ENCODE measurements at regions not wholly inside any gene's neighbourhood (a gene's known extent, or its start where the extent isn't known, plus 50 kb on each side); places are given as distances from the start of the nearest gene placed in this dataset.

DNA sequence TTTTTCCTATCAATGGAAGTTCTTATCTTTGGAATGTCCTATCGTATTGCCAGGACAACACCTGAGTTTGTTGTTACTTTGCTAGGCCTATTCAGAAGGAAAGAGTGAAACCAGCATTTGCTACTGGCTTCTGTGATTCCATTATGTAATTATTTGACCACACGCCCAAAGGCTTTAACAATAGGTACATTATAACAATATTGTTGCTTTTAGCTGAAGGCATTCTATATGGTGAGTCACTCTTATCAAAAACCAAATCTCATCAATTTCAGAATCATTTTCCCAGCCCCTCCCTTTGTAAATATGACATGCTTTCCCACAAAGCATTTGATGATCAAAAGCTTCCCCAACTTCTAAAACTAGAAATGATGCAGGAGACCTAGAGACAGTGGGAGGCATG lies 294.4 kb upstream of the NEBL start:
- ChIA-PET POLR2A (no interaction called here), CTCF (no interaction called here)

DNA sequence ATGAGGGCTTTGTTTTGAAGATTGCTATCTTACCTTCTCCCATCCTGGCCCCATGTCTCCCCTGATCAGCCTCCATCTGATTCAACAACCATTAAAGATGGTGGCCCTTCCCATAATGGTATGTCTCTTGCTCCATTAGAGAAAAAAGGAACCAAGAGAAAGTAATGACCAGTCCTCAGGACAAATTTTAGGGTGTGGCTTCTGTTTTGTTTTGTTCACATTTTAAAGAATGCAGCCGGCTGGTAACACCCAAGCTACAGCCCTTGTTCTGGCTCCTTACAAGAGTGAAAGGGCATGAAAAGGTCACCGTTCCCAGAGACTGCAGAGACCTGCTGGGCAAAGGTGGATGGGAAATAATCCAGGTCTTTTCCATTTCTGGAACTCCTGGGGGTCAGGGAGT lies 287.9 kb upstream of the NEBL start:
- ChIA-PET POLR2A (no interaction called here), CTCF (no interaction called here)

DNA sequence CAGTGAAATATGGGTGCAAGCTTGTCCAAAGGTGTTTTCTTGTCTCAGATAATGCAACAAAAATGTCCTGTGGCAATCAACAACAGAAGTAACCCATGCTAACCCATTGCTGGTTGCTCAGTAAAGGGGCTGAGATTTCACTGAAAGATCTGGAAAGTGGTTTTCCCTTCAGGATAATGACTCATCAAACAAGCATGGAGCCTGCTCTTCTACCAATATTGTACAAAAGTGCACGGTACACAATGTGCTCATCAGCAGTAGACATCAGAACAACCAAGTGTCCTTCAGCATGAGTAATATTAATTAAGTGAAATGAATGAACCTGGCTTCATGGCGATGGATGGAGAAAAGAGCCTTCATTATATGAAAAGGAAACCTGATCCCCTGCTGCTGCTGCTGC lies 287.1 kb upstream of the NEBL start:
- POLR2A ChIA-PET = no interaction called here
- CTCF ChIA-PET = no interaction called here

DNA sequence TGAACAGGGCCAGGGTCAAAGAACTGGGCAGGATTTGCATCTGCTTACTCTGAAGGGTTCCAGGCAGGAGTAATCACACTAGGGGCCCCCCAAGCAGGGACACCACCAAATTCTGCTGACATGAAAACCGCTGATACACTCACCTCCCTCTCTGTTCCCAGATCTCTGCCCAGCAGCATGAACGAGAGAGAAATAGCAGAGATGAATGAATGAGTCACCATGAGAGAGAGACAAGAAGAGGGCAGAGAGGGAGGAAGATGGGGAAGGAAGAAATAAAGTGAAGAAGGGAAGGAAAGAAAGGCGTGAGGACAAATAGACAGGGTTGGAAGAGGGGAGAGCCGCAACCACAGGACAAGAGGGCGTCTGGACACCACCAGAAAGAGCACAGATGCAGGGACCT lies 285.9 kb upstream of the NEBL start:
- POLR2A ChIA-PET = no interaction called here
- CTCF ChIA-PET = no interaction called here

DNA sequence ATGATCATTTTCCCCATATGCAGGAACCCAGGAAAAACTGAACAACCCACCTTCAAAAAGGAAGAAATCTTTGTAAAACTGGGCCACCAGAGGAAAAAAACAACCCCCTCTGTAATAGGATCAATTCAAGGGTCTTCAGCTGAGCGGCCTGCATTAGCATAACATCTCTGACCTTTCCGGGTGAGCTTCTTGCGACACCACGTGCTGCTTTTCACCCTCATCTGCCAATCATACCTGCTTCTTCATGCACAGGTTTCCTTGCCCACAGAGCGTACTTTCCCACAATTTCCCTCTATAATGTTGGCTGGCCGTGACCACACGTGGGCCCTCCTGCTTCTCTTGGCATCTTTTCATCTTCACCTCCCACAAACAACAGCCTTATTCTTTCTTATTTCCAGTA lies 284.3 kb upstream of the NEBL start:
- CTCF ChIA-PET = no interaction called here
- POLR2A ChIA-PET = no interaction called here

DNA sequence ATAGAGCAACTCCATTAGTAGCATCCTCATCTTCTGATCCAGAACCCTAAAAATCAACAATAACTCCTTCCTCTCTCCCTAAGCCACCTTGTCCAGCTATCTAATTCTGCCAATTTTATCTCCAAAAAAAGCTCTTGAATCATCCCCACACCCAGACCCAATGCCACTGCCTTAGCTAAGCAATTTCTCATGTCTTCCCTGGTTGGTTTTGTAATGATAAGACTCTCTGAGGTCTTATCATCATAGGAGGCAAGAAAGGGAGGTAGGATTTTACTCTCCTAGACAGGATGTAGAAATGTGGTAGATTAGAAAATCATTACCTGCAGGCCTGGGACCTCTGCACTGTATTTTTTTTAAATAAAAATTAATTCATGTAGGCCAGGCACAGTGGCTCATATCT lies 283.5 kb upstream of the NEBL start:
- CTCF ChIA-PET = no interaction called here

DNA sequence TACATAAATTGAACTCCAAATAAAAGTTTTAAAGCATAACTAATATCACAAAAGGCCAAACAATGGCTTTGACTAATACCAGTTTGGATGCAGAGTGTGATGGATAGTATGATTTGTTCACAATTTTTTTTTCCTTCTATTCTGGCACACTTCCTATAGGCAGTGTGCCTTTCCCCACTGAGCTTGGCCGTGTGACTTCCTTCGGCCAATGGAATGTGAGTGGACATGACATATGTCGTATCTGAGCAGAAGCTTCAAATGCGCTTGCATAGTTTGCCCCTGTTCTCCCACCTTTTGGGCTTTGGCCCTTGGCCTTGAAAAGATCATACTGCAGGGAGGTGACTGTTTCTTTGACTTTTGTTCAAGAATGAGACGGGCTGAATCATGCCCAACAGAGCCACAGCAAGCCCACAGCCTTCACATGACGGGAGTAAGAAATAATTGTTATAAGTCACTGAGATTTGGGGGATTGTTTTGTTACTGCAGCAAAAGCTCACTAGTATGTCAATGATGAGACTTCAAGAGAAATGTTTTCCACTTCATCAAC lies 279.9 kb upstream of the NEBL start:
- CTCF ChIA-PET = no interaction called here
- POLR2A ChIA-PET = no interaction called here

More for the DNA sequence above, 283.5 kb upstream of the NEBL start:
- POLR2A ChIA-PET = no interaction called here

DNA sequence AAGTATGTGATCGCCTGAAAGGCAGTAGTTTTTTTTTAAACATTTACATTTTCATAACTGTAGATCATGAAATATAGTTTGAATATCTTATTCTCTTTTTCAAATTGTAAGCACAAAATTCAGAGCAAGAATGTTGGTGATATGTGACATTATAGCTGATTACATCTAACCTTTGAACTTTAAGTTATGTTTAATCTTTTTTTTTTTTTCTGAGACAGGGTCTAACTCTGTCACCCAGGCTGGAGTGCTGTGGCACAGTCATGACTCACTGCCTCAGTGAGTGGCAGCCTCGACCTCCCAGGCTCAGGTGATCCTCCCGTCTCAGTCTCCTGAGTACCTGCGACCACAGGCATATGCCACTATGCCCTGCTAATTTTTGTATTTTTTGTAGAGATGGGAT lies 278.7 kb upstream of the NEBL start:
- CTCF ChIA-PET = no interaction called here
- POLR2A ChIA-PET = no interaction called here

DNA sequence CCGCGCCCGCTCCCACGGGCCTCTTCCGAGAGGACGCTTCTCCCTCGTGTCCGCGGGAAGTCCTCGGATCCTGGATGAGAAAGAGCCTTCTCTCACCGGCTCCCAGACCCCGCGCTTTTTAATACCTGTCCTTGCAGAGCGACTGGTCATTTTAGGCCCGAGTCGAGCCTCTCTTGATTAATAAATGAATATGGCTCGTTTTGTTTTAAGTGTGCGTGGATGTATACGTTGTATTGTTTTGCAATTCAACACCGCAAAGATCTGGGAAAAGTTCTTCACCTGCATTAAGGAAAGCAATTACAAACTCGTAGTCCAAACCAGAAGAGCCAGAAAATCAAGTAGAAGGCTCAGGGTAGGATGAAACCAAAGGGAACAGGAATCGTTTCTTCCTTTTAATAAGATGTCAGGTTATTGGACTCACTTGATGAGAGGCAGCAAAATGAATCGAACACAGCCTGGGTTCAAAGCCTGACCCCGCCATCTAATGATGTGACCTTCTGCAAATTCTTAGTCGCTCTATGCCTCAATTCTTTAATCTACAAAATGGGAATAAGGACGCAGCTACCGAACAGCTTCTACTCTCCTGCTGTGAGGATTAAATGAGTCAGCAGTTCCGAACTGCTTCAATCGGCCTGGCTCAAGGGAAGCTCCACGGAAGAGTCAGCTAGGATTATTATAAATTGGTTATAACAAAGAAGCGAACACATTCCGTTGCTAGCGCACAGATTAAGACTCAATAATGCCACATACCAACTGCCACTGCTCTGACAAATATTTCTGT lies 277.8 kb upstream of the NEBL start:
- ChIA-PET CTCF (no interaction called here), POLR2A (no interaction called here)

DNA sequence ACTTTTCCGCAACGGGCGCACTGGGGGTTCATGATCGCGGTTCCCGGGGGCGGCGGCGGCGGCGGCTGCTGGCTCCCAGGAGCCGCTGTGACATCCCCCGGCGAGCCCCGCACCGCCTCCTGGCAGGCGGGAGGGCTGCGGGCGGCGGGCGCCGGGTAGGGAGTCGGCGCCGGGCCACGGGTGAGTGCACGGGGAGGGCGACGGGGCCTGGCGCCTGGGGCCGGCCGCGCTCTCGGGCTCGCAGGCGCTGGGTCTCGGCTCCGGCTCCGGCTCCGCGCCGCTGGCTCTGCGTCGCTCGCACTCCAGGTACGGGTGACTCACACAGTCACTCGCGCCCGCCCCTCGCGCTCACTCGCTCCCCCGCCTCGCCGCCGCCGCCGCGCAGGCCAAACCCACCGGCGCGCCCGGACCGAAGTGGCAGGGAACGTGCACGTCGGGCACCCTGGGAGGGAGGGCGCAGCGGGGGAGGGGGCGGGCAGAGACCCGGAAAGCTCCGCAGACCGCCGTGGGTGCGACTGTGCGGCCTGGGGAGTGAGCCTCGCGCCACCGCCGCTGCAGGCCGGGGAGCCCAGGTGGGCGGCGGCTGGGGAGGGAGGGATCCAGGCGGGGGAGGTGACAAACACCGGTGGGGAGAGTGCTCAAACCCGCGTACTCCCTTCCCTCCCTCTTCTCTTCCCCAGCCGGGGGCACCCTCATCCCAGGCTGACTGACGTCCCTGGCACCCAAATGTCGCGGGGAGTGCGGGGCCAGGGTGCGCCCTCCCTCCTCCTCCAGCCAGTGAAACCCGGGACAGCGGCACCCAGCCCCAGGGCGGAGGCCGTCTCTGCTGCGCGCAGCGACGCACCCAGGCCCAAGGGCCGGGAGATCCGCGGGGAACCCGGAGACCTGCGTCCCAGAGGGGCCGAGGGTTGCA lies 276.9 kb upstream of the NEBL start:
- ChIA-PET CTCF (no interaction called here), POLR2A (no interaction called here)

DNA sequence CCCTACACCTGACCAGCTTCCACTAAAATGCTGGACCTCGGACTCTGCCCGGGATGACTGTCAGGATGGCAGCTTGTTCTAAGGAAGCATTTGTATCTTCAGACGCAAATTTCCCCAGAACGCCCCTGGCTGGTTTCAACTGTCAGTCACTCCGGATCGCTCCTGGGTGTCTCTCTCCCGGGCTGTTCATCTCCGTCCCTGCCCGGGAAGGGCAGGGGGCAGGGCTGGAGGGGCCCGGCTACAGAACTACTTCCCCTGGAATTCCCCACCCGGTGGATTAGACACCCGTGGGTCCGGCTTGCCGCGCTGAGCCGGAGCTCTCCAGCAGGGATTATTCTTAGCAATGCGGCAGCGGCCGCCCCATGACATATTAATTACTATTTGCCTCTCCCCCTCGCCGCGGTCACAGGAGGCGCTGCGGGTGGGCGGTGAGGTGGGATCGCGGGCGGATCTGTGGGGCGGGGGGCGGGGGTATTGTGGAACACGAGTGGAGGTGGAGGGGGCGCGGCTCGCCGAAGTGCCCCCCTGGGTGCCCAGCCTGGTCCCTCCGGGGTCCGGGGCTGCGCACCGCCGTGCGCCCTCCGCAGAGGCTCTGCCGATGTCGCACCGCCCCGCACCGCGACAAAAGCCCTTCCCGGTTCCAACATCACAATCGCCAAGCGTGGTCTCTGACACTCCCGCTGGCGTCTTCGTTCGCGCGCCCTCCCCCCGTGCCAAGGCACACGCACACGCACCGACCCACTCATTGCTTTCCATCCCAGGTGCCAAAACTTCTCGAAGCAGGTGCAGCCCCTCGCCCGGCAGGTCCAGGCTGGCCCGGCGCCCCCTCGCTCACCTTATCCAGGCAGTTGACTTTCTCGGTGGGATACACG lies 276.1 kb upstream of the NEBL start:
- ChIA-PET POLR2A (no interaction called here), CTCF (no interaction called here)

DNA sequence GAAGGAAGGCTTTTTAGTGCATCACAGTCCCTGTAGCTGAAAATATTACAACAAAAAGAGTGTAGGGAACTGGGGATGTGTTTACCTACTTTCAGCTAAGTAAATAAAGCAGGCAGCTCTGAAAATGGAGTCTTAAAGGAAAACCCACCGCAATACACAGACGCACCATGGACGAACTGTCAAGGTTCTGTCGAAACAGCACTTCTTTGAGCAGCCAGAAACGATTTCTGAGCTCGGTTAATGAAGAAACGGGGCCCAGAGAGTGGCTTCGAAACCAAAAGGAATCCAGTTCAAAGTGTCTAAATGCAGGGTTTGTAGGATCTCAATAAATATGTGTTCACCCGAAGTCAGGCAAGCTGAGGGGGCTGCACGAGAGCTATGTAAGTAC lies 275.4 kb upstream of the NEBL start:
- POLR2A ChIA-PET = no interaction called here
- CTCF ChIA-PET = no interaction called here

DNA sequence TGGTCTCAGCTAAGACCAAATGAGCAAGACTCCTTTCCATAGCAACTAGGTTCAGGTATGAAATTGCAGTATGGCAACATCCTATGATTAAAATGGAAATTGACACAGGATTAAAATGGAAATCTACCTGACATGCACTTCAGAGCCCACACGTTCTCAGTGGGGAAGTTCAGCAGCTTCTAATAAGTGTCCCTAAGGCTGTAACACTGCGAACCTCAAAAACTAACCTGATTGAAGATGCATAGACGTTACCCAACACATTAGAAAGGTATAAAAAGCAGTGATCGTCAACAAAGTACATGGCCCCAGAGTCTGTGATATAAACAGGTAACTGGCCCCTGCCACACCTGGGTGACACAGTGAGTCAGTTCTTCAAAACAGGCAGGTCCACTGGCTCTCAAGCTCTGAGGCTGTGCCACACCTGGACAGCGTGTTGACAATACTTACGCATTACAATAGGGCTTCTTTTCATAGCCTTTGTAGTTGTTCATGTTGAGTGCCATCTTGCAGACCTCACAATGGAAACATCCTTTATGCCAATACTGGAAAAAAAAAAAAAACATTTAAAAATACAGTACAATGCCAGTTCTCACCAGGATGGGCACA lies 274.9 kb upstream of the NEBL start:
- CTCF ChIA-PET = no interaction called here

DNA sequence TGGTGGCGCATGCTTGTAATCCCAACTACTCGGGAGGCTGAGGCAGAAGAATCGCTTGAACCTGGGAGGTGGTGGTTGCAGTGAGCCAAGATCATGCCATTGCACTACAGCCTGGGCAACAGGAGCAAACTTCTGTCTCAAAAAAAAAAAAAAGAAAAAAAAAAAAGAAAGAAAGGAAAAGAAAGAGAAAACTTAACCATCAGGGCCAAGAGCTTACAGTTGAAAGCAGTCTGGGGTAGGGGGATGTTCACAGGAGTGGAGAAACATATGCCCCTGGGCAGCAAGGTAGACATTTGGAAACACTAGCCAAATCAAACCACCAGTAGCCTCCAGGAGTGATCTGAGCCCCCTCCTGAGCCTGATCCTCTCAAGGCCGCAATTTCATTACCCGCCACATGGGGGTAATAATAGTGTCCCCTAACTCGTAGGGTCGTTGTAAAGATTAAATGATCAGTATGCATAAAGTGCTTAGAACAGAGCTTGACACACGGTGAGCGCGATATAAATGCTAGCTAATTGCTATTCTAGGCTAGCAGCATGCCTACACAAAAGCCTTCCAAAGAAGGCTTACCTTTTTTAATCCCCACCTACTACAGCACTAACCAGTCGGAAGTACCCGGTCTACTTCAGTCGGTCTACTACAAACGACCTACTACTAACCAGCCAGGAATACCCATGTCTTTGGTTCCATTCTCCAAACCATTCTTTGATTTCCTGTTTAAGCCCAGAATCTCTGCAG lies 274.3 kb upstream of the NEBL start:
- POLR2A ChIA-PET = interaction anchor here (0.6 kb wide), 1 partner anchor 1195 kb away, joined by 3 read pairs; no protein-coding TSS in a partner anchor
- CTCF ChIA-PET = no interaction called here

More for the DNA sequence above, 274.9 kb upstream of the NEBL start:
- POLR2A ChIA-PET = interaction anchor here (0.6 kb wide), 1 partner anchor 1195 kb away, joined by 3 read pairs; no protein-coding TSS in a partner anchor

DNA sequence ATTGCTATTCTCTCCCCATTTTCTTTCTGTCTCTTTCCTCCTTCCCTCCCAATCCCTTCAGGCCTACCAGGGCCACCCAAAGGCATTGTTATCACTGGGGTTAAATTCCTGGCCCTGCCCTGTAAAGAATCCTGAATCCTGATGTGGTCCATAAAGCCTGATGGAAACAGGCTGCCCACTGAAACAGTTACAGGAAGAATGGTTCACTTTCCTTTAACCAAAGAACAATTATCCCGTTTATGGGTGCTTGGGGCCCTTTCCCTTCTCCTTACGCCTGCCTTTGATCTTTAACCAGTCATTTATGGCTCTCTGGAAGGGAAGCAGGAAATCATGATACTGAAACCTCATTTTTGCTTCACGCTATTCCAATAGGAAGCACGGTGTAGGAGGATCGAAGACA lies 273.1 kb upstream of the NEBL start:
- CTCF ChIA-PET = no interaction called here
- POLR2A ChIA-PET = no interaction called here

DNA sequence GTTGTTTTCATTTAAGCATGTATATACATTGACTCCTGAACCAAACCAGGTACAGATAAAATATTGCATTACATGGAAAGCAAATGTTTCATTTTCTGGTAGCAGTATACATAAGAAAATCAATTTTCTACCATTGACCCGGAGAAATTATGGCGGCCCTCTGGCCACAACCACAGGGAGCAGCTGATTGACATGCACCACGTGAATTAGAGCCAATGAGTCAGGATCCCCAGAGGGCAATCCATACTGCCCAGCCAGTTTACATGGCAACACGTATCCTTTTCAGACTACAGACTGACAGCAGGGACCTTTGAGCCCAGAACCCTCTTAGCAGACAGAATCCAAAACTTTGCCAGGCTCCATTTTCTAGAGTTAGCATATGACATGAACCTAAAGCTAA lies 272.2 kb upstream of the NEBL start:
- POLR2A ChIA-PET = no interaction called here
- CTCF ChIA-PET = no interaction called here

DNA sequence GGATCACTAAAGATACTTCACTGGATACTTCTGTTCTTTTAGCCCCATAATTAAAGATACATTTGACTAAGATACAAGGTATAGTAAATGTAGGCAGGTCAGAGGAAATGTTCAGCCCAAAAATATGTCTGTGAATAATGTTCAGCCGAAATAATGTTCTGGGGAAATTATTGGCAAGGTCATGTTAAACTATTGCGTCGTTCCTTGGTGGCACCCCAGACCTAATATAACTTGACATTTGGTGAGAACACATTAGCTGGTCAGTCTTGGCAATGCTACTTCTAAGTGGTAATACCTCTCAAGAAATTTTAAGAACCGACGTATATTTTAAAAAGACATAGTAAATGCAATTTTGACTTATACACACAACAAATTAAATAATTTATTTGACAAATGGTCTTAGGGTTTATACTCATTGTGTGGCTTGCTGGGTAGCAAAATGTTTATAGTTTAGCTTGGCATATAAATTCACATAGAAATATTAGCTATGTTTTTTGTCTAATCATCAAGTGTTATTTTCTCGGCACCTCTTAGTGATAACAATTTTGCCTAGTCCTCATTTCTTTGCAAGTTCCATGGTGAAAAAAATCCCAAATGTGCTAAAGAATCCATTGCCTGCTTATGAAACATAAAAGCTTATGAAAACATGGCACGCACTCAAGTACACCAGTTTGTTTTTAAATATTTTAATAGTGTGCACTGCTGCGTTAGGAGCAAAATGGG lies 270.3 kb upstream of the NEBL start:
- POLR2A ChIA-PET = no interaction called here

DNA sequence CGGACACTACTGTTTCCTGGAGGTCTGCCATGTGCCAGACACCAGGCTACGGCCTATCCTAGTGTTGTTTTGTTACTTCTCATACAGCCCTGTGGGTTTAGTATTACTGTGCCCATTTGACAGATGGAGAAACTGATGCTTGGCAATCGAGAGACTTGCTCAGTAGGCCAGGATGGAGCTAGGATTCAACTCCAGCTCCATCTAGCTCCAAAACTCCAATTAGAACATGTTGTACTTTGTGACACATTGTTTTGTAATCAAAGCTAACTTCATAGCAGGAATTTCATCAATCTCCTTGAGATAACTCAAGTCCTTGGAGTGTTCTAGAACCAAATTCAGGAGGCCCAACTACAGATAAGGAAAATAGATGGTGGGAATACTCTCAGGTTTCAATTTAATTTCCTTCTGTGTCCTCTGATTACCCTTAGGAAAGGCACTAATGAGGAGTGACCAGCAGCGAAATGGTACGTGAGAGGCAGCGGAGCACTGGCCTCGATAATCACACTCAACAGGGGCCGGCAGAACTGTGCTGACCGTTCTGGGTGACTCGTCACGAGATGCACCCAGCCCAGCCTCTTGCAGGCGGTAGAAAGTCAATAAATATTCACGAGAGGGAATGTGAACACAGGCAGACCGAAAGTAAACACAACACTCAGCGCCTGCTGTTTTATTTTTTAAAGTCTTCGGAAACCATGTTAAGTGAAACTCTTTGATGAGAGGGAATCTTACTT lies 269.6 kb upstream of the NEBL start:
- CTCF ChIA-PET = no interaction called here

More for the DNA sequence above, 270.3 kb upstream of the NEBL start:
- CTCF ChIA-PET = no interaction called here

More for the DNA sequence above, 269.6 kb upstream of the NEBL start:
- POLR2A ChIA-PET = no interaction called here
